ENCODE measurements at regions not wholly inside any gene's neighbourhood (a gene's known extent, or its start where the extent isn't known, plus 50 kb on each side); places are given as distances from the start of the nearest gene placed in this dataset.

DNA sequence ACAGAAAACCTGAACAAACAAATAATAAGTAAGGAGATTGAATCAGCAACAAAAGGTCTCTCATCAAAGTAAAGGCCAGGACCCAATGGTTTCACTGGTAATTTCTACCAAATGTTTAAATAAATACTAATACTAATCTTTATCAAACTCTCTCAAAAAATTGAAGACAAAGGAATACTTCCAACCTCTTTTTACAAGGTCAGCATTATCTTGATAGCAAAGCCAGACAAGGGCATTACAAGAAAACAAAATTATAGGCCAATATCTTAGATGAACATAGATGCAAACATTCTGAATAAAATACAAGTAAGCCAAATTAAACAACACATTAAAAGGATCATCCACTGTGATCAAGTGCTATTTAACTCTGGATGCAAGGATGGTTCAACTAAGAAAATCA is 239.8 kb upstream of the TMEM72 start:
- Histone ChIP-seq H3K27me3 (replicated peaks; ENCODE audit: insufficient read depth) (no peaks in the 10 kb centered on the region), H3K27ac (no peak overlapping the region), H3K4me3 (no peak overlapping the region), H3K4me1 (replicated peaks) (no peaks in the 10 kb centered on the region), H3K9me3 (no peaks in the 10 kb centered on the region), H3K36me3 (no peaks in the 10 kb centered on the region)
- intact Hi-C loops (cut with DNase I), result loop anchor here (10.0 kb wide), 1 partner anchor 183 kb away; no protein-coding TSS in a partner anchor
- DNase-seq (ENCODE audit: low spot score), result no peak
- TF ChIP-seq POLR2AphosphoS5 (IDR thresholded peaks at IDR 0.05) (no peak), POLR2A (IDR thresholded peaks at IDR 0.05) (no peak)
- TF ChIP-seq, protein P1, sequence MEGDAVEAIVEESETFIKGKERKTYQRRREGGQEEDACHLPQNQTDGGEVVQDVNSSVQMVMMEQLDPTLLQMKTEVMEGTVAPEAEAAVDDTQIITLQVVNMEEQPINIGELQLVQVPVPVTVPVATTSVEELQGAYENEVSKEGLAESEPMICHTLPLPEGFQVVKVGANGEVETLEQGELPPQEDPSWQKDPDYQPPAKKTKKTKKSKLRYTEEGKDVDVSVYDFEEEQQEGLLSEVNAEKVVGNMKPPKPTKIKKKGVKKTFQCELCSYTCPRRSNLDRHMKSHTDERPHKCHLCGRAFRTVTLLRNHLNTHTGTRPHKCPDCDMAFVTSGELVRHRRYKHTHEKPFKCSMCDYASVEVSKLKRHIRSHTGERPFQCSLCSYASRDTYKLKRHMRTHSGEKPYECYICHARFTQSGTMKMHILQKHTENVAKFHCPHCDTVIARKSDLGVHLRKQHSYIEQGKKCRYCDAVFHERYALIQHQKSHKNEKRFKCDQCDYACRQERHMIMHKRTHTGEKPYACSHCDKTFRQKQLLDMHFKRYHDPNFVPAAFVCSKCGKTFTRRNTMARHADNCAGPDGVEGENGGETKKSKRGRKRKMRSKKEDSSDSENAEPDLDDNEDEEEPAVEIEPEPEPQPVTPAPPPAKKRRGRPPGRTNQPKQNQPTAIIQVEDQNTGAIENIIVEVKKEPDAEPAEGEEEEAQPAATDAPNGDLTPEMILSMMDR (IDR thresholded peaks at IDR 0.05), result no peak

GRCh38 chr10:44673245-44673983 is 237.7 kb upstream of the TMEM72 start:
- Histone ChIP-seq H3K36me3 (no peaks in the 10 kb centered on the region), H3K27me3 (replicated peaks; ENCODE audit: insufficient read depth) (no peaks in the 10 kb centered on the region), H3K4me1 (replicated peaks) (no peaks in the 10 kb centered on the region), H3K9me3 (no peaks in the 10 kb centered on the region), H3K27ac (no peak overlapping the region), H3K4me3 (no peak overlapping the region)
- intact Hi-C loops (cut with DNase I), result loop anchor here (10.0 kb wide), 1 partner anchor 181 kb away; no protein-coding TSS in a partner anchor
- peak; percentile 40 for DNase-seq (ENCODE audit: low spot score)
- peak; percentile 56 for TF ChIP-seq POLR2AphosphoS5 (IDR thresholded peaks at IDR 0.05)
- TF ChIP-seq, protein P1 (IDR thresholded peaks at IDR 0.05), result no peak
- WGBS, result 35% methylated on average over 3 of the region's 3 CpGs

GRCh38 chr10:44674536-44675386 is 236.4 kb upstream of the TMEM72 start:
- H3K4me1 ChIP-seq (replicated peaks), result no peaks in the 10 kb centered on the region
- H3K4me3 ChIP-seq, result no peak overlapping the region
- 45% methylated on average over 6 of the region's 6 CpGs for WGBS
- intact Hi-C loops (cut with DNase I), result loop anchor here (10.0 kb wide), 1 partner anchor 180 kb away; no protein-coding TSS in a partner anchor
- no peaks in the 10 kb centered on the region for H3K36me3 ChIP-seq
- no peaks in the 10 kb centered on the region for H3K9me3 ChIP-seq
- H3K27ac ChIP-seq, result no peak overlapping the region
- no peaks in the 10 kb centered on the region for H3K27me3 ChIP-seq (replicated peaks; ENCODE audit: insufficient read depth)
- DNase-seq (ENCODE audit: low spot score), result no peak
- peak; percentile 14 for TF ChIP-seq POLR2AphosphoS5 (IDR thresholded peaks at IDR 0.05)
- TF ChIP-seq, protein P1 (IDR thresholded peaks at IDR 0.05), result no peak

DNA sequence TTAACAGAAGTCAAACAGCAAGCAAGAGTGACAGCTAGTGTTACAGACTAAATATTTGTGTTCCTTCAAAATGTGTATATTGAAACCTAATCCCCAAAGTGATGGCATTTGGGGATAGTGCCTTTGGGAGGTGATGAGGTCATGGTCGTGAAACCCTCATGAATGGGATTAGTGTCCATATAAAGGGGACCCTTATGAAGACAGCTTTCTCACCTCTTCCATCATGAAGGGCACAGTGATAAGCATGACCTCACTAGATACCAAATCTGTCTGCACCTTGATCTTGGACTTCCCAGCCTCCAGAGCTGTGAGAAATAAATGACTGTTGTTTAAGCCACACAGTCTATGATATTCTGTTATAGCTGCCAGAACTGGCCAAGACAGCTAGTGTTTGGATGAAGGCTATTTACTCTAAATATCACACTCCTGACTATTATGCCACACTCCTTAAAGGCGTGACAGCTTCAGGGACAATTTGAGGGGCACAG is 235.7 kb upstream of the TMEM72 start:
- intact Hi-C loops (cut with DNase I), result loop anchor here (10.0 kb wide), 1 partner anchor 179 kb away; no protein-coding TSS in a partner anchor
- 65% methylated on average over 2 of the region's 2 CpGs for WGBS
- DNase-seq (ENCODE audit: low spot score), result no peak
- no peaks in the 10 kb centered on the region for H3K4me1 ChIP-seq (replicated peaks)
- TF ChIP-seq, protein P1 (IDR thresholded peaks at IDR 0.05), result no peak
- TF ChIP-seq POLR2AphosphoS5 (IDR thresholded peaks at IDR 0.05), result no peak
- H3K4me3 ChIP-seq, result no peak overlapping the region
- no peaks in the 10 kb centered on the region for H3K9me3 ChIP-seq
- H3K27me3 ChIP-seq (replicated peaks; ENCODE audit: insufficient read depth), result no peaks in the 10 kb centered on the region
- no peak overlapping the region for H3K27ac ChIP-seq
- no peaks in the 10 kb centered on the region for H3K36me3 ChIP-seq

Measured in prostate gland (tissue), 2 donors.